ENCODE measurements at regions not wholly inside any gene's neighbourhood (a gene's known extent, or its start where the extent isn't known, plus 50 kb on each side); places are given as distances from the start of the nearest gene placed in this dataset.

GRCh38 chr15:92565351-92566125 lies 90.0 kb downstream of the FAM174B start:
- DNase-seq (no peak), ATAC-seq (no peak)
- no peaks in the 10 kb centered on the region for H4K20me1 ChIP-seq (ENCODE audit: low read length)
- no peaks in the 10 kb centered on the region for H3K36me3 ChIP-seq (ENCODE audit: low read depth, low read length)
- no peak overlapping the region for H2AFZ ChIP-seq (ENCODE audit: low read length)
- H3F3A ChIP-seq (ENCODE audit: low read length, unreplicated experiment) = no peaks in the 10 kb centered on the region
- no TSS peak for BruUV-seq (replicated peaks)
- intact Hi-C loops (cut with micrococcal nuclease) = no loop called here
- no peaks in the 10 kb centered on the region for H3K79me2 ChIP-seq (ENCODE audit: low read length)
- peaks cover 36% of the 10 kb centered on the region for H3K27me3 ChIP-seq (ENCODE audit: low read length)
- H3K4me1 ChIP-seq (ENCODE audit: insufficient read depth, low read length) = no peaks in the 10 kb centered on the region
- ChIA-PET POLR2A (ENCODE audit: unreplicated experiment) (no interaction called here), CTCF (no interaction called here)
- H3K4me2 ChIP-seq (ENCODE audit: low read length) = no peak overlapping the region
- no peaks in the 10 kb centered on the region for H3K9me3 ChIP-seq (ENCODE audit: low read length)
- no peak for TF ChIP-seq CTCF (conservative IDR thresholded peaks at IDR 0.05; ENCODE audit: low read depth, low read length)
- TF ChIP-seq EZH2phosphoT487 (IDR thresholded peaks at IDR 0.05; ENCODE audit: borderline replicate concordance, low read length) = no peak
- no peak for TF ChIP-seq EZH2 (IDR thresholded peaks at IDR 0.05; ENCODE audit: low read length, unreplicated experiment)
- no peak overlapping the region for H3K27ac ChIP-seq (ENCODE audit: low read length)
- no peak overlapping the region for H3K4me3 ChIP-seq (ENCODE audit: low read length)
- no peaks in the 10 kb centered on the region for H3K9me2 ChIP-seq (replicated peaks; ENCODE audit: low read length)
- H3K9ac ChIP-seq (ENCODE audit: low read length) = no peak overlapping the region

- H3K4me2 ChIP-seq (ENCODE audit: low read length) = no peak overlapping the region
- H3K4me3 ChIP-seq (ENCODE audit: low read length) = no peak overlapping the region
- intact Hi-C loops (cut with micrococcal nuclease) = no loop called here
- H2AFZ ChIP-seq (ENCODE audit: low read length) = no peak overlapping the region
- no peaks in the 10 kb centered on the region for H3F3A ChIP-seq (ENCODE audit: low read length, unreplicated experiment)
- peaks cover 15% of the 10 kb centered on the region for H3K27me3 ChIP-seq (ENCODE audit: low read length)
- no peaks in the 10 kb centered on the region for H4K20me1 ChIP-seq (ENCODE audit: low read length)
- no peaks in the 10 kb centered on the region for H3K79me2 ChIP-seq (ENCODE audit: low read length)
- H3K9me2 ChIP-seq (replicated peaks; ENCODE audit: low read length) = no peaks in the 10 kb centered on the region
- BruUV-seq (replicated peaks) = no TSS peak
- ChIA-PET POLR2A (ENCODE audit: unreplicated experiment) (no interaction called here), CTCF (no interaction called here)
- TF ChIP-seq EZH2 (IDR thresholded peaks at IDR 0.05; ENCODE audit: low read length, unreplicated experiment) (no peak), CTCF (conservative IDR thresholded peaks at IDR 0.05; ENCODE audit: low read depth, low read length) (no peak), EZH2phosphoT487 (IDR thresholded peaks at IDR 0.05; ENCODE audit: borderline replicate concordance, low read length) (no peak)
- ATAC-seq (no peak), DNase-seq (no peak)
- H3K27ac ChIP-seq (ENCODE audit: low read length) = no peak overlapping the region
- H3K9me3 ChIP-seq (ENCODE audit: low read length) = no peaks in the 10 kb centered on the region
- no peaks in the 10 kb centered on the region for H3K4me1 ChIP-seq (ENCODE audit: insufficient read depth, low read length)
- H3K9ac ChIP-seq (ENCODE audit: low read length) = no peak overlapping the region
- H3K36me3 ChIP-seq (ENCODE audit: low read depth, low read length) = no peaks in the 10 kb centered on the region
These were observed 93.8 kb downstream of the FAM174B start for GRCh38 chr15:92561754-92562153.

DNA sequence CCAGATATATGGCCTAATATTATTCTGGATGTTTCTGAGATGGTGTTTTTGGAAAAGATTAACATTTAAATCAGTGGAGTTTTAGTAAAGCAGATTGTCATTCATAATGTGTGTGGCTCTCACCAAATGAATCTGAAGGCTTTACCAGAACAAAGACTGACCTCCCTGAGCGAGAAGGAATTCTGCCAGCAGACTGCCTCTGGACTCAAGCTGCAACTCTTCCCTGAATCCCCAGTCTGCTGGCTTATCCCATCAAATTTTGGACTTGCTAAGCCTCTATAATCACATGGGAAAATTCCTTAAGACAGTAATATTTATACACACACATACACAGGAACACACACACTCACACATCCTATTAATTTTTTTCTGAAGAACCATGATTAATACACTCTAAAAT lies 102.3 kb downstream of the FAM174B start:
- CTCF ChIA-PET = no interaction called here
- Histone ChIP-seq H3K4me3 (ENCODE audit: low read length) (no peak overlapping the region), H3K27ac (ENCODE audit: low read length) (no peak overlapping the region), H3K9me3 (ENCODE audit: low read length) (no peaks in the 10 kb centered on the region), H4K20me1 (ENCODE audit: low read length) (no peaks in the 10 kb centered on the region), H2AFZ (ENCODE audit: low read length) (no peak overlapping the region), H3K9ac (ENCODE audit: low read length) (no peak overlapping the region), H3K36me3 (ENCODE audit: low read depth, low read length) (no peaks in the 10 kb centered on the region), H3K9me2 (replicated peaks; ENCODE audit: low read length) (no peaks in the 10 kb centered on the region), H3K4me2 (ENCODE audit: low read length) (no peak overlapping the region), H3K4me1 (ENCODE audit: insufficient read depth, low read length) (no peaks in the 10 kb centered on the region), H3K27me3 (ENCODE audit: low read length) (peaks cover 36% of the 10 kb centered on the region), H3F3A (ENCODE audit: low read length, unreplicated experiment) (no peaks in the 10 kb centered on the region), H3K79me2 (ENCODE audit: low read length) (no peaks in the 10 kb centered on the region)
- POLR2A ChIA-PET (ENCODE audit: unreplicated experiment) = no interaction called here
- intact Hi-C loops (cut with micrococcal nuclease) = no loop called here
- ATAC-seq (no peak), DNase-seq (no peak)
- BruUV-seq (replicated peaks) = no TSS peak
- no peak for TF ChIP-seq EZH2phosphoT487 (IDR thresholded peaks at IDR 0.05; ENCODE audit: borderline replicate concordance, low read length)

Data from PC-3 (cell line).